Esophagus muscularis mucosa (tissue), 4 donors: ENCODE measurements at regions not wholly inside any gene's neighbourhood (a gene's known extent, or its start where the extent isn't known, plus 50 kb on each side); places are given as distances from the start of the nearest gene placed in this dataset.

ENCODE experiments used
- CTCF ChIP-seq, 3 experiments: fragments of 200-600 bp in 2 of 3; fragments of 450-650 bp in 1 of 3; sonication (generic) in 2 of 3; IDR thresholded peaks; one replicate each; pipeline ENCODE4 v1.5.1; 2017 to 2019; ENCODE audit warnings: antibody characterized with exemption in 3 of 3, mild to moderate bottlenecking in 2 of 3, moderate library complexity in 1 of 3
- EP300 ChIP-seq: sonication (generic); formaldehyde crosslinking; IDR thresholded peaks from one replicate; pipeline ENCODE4 v1.6.1; 2017; ENCODE audit warnings: antibody characterized with exemption
- POLR2A ChIP-seq: fragments of 450-650 bp; IDR thresholded peaks from one replicate; pipeline ENCODE4 v1.6.1; 2017; ENCODE audit warnings: antibody characterized with exemption, moderate library complexity, mild to moderate bottlenecking, low read depth
- POLR2AphosphoS5 ChIP-seq, 2 donors: sonication (generic); formaldehyde crosslinking; IDR thresholded peaks; one replicate each; pipeline ENCODE4 v1.6.1; 2017; ENCODE audit warnings: antibody characterized with exemption in 2 of 2

GRCh38 chr16:50915120-50915519 lies 173.2 kb downstream of the CYLD start:
- TF ChIP-seq CTCF (IDR thresholded peaks at IDR 0.05) (no peak), POLR2A (no peak), POLR2AphosphoS5 (IDR thresholded peaks at IDR 0.05) (no peak), EP300 (no peak)
